ENCODE measurements at regions not wholly inside any gene's neighbourhood (a gene's known extent, or its start where the extent isn't known, plus 50 kb on each side); places are given as distances from the start of the nearest gene placed in this dataset.

GRCh38 chr4:11165052-11165451 lies 263.6 kb downstream of the HS3ST1 start:
- TF ChIP-seq MAFK (IDR thresholded peaks at IDR 0.05; ENCODE audit: low read depth, low read length) (no peak), CTCF (conservative IDR thresholded peaks at IDR 0.05; ENCODE audit: low read depth, low read length) (no peak)

All from IMR-90 (cell line).